ENCODE measurements at regions not wholly inside any gene's neighbourhood (a gene's known extent, or its start where the extent isn't known, plus 50 kb on each side); places are given as distances from the start of the nearest gene placed in this dataset.

DNA sequence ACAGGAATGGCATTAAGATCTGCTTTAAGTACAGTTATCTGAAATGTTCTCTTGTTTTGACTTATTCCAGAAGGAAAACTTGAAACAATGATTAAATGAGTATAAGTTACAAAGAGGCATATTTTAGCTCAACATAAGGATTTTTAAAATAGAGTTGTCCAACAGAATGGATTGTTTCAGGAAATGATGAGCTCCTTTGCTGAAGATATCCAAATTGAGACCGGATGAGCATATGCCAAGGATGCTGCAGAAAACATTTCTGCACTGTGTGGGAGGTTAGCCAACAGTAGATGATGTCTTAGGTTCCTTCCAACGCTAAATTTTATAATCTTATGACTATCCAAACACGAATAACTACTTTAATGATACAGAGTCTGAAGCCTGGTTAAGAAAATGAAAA, 226.5 kb upstream of the NANOGP8 start:
- Histone ChIP-seq H3K9me3 (replicated peaks; ENCODE audit: control insufficient read depth, insufficient read depth, low read length) (no peaks in the 10 kb centered on the region), H3K4me1 (ENCODE audit: control insufficient read depth, extremely low read depth, insufficient read depth, low read length) (peaks cover 37% of the 10 kb centered on the region), H3K27me3 (ENCODE audit: control insufficient read depth in 2 of 2, insufficient read depth in 2 of 2, low read length in 2 of 2) (no peaks in the 10 kb centered on the region), H2AFZ (ENCODE audit: low read depth, low read length) (no peak overlapping the region), H4K20me1 (replicated peaks; ENCODE audit: control insufficient read depth, extremely low read depth, insufficient read depth, low read length) (no peaks in the 10 kb centered on the region), H3K79me2 (ENCODE audit: control insufficient read depth, insufficient read depth, low read length) (no peaks in the 10 kb centered on the region), H3K36me3 (ENCODE audit: control insufficient read depth in 2 of 2, extremely low read depth in 1 of 2, insufficient read depth in 2 of 2, low read length in 2 of 2) (no peaks in the 10 kb centered on the region), H3K4me2 (ENCODE audit: insufficient read depth, low read length) (no peak overlapping the region), H3K9ac (replicated peaks; ENCODE audit: extremely low read depth, insufficient read depth, low read length) (no peak overlapping the region), H3K27ac (ENCODE audit: insufficient read depth, low read depth, low read length) (no peak overlapping the region), H3K9me1 (replicated peaks; ENCODE audit: control insufficient read depth, extremely low read depth, insufficient read depth, low read length) (no peaks in the 10 kb centered on the region), H3K4me3 (replicated peaks in 1 of 3; ENCODE audit: insufficient read depth in 1 of 3, low read depth in 1 of 3, low read length in 3 of 3) (no peak overlapping the region)
- ChIA-PET CTCF (interaction anchor here (0.6 to 2.1 kb wide), 6 partner anchors 9 to 133 kb away, joined by 3 to 10 read pairs (median 3); no protein-coding TSS in a partner anchor), POLR2A (no interaction called here)
- no peak for FAIRE-seq
- intact Hi-C loops (cut with micrococcal nuclease): no loop called here
- dilution Hi-C loops (cut with MboI; ENCODE audit: extremely low pct_ligation_motif_present, low sequenced_read_pairs): no loop called here
- no TSS peak for BruUV-seq (replicated peaks)
- no peak for DNase-seq (ENCODE audit: low read depth, low spot score)
- no peak for TF ChIP-seq POLR2A (IDR thresholded peaks at IDR 0.05; ENCODE audit: low read depth, low read length)
- no peak for TF ChIP-seq GATA2 (IDR thresholded peaks at IDR 0.05; ENCODE audit: insufficient read depth, insufficient read length, low read depth, low read length)
- TF ChIP-seq FOS (IDR thresholded peaks at IDR 0.05; ENCODE audit: borderline replicate concordance, insufficient read depth, low read length): no peak
- no peak for TF ChIP-seq JUN (IDR thresholded peaks at IDR 0.05; ENCODE audit: borderline replicate concordance, insufficient read depth, insufficient read length, low read depth)
- TF ChIP-seq, protein P1, sequence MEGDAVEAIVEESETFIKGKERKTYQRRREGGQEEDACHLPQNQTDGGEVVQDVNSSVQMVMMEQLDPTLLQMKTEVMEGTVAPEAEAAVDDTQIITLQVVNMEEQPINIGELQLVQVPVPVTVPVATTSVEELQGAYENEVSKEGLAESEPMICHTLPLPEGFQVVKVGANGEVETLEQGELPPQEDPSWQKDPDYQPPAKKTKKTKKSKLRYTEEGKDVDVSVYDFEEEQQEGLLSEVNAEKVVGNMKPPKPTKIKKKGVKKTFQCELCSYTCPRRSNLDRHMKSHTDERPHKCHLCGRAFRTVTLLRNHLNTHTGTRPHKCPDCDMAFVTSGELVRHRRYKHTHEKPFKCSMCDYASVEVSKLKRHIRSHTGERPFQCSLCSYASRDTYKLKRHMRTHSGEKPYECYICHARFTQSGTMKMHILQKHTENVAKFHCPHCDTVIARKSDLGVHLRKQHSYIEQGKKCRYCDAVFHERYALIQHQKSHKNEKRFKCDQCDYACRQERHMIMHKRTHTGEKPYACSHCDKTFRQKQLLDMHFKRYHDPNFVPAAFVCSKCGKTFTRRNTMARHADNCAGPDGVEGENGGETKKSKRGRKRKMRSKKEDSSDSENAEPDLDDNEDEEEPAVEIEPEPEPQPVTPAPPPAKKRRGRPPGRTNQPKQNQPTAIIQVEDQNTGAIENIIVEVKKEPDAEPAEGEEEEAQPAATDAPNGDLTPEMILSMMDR (IDR thresholded peaks at IDR 0.05; ENCODE audit: extremely low read depth in 1 of 2, insufficient read depth in 1 of 2, low read depth in 1 of 2, low read length in 2 of 2): no peak
- TF ChIP-seq, protein P2, sequence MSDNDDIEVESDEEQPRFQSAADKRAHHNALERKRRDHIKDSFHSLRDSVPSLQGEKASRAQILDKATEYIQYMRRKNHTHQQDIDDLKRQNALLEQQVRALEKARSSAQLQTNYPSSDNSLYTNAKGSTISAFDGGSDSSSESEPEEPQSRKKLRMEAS (IDR thresholded peaks at IDR 0.05; ENCODE audit: insufficient read depth, insufficient read length): no peak
- no peak for TF ChIP-seq POLR2AphosphoS5 (IDR thresholded peaks at IDR 0.05; ENCODE audit: insufficient read depth, low read depth, low read length)
- TF ChIP-seq EZH2 (IDR thresholded peaks at IDR 0.05; ENCODE audit: borderline replicate concordance, low read depth, low read length, severe bottlenecking): no peak
- no peak for TF ChIP-seq MYC (IDR thresholded peaks at IDR 0.05; ENCODE audit: low read depth, low read length)

Measured in endothelial cell of umbilical vein (primary cell).